Suprapubic skin (tissue), 4 donors: ENCODE measurements at regions not wholly inside any gene's neighbourhood (a gene's known extent, or its start where the extent isn't known, plus 50 kb on each side); places are given as distances from the start of the nearest gene placed in this dataset.

Experiments used
- CTCF ChIP-seq, 2 donors: fragments of 200-600 bp in 1 of 2; fragments of 450-650 bp in 1 of 2; sonication (generic) in 1 of 2; IDR thresholded peaks; one replicate each; pipeline ENCODE4 v1.5.1; 2016 to 2019; ENCODE audit warnings: antibody characterized with exemption in 2 of 2, mild to moderate bottlenecking in 1 of 2, moderate library complexity in 1 of 2
- EP300 ChIP-seq: sonication (generic); formaldehyde crosslinking; IDR thresholded peaks from one replicate; pipeline ENCODE4 v1.6.1; 2017; ENCODE audit warnings: antibody characterized with exemption
- POLR2A ChIP-seq, 2 donors: fragments of 450-650 bp; IDR thresholded peaks; one replicate each; pipeline ENCODE4 v1.6.1; 2017; ENCODE audit warnings: antibody characterized with exemption in 2 of 2, mild to moderate bottlenecking in 2 of 2, moderate library complexity in 2 of 2
- POLR2AphosphoS5 ChIP-seq, 3 donors: sonication (generic); formaldehyde crosslinking; IDR thresholded peaks; one replicate each; pipeline ENCODE4 v1.6.1; 2017; ENCODE audit warnings: antibody characterized with exemption in 3 of 3

GRCh38 chr18:27838225-27838624 lies 338.7 kb downstream of the CDH2 start:
- TF ChIP-seq CTCF (IDR thresholded peaks at IDR 0.05) (no peak), POLR2AphosphoS5 (IDR thresholded peaks at IDR 0.05) (no peak), POLR2A (IDR thresholded peaks at IDR 0.05) (no peak), EP300 (no peak)
